Fibroblast of villous mesenchyme (primary cell): ENCODE measurements at regions not wholly inside any gene's neighbourhood (a gene's known extent, or its start where the extent isn't known, plus 50 kb on each side); places are given as distances from the start of the nearest gene placed in this dataset.

Experiments
- DNase-seq: peaks from one replicate; pipeline ENCODE4 v3.0.0-alpha.2; 2010; ENCODE audit warnings: low read depth
- H3K4me3 ChIP-seq: 2 replicates; pipeline ENCODE4 v1.5.1; 2011; ENCODE audit warnings: low read depth, mild to moderate bottlenecking, low read length
- TF ChIP-seq, protein P1 (sequence below): IDR thresholded peaks from 2 replicates; pipeline ENCODE4 v1.5.1; 2012; ENCODE audit warnings: low read depth, mild to moderate bottlenecking, low read length; ENCODE audit not compliant: insufficient read depth

DNA sequence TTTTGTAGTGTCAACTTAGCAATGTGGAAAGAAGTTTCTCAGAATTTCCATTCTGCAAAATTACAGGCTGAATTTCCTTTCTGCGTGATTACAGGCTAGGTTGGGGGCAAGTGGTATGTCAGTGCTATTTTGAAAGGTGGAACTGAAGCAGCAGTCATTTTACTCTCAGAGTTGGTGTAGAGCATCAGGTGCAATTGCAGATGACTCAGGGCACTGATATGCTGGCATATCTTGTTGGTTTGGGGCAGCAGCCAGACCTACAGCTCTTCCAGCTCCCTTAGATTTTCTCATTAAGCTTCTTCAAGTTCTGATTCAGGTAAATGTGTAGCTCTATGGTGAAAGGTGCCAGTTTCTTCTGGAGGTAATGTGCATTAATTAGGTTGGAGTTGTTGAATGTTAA lies 930.7 kb upstream of the PCDH10 start:
- no peak overlapping the region for H3K4me3 ChIP-seq
- no peak for DNase-seq
- TF ChIP-seq, protein P1, sequence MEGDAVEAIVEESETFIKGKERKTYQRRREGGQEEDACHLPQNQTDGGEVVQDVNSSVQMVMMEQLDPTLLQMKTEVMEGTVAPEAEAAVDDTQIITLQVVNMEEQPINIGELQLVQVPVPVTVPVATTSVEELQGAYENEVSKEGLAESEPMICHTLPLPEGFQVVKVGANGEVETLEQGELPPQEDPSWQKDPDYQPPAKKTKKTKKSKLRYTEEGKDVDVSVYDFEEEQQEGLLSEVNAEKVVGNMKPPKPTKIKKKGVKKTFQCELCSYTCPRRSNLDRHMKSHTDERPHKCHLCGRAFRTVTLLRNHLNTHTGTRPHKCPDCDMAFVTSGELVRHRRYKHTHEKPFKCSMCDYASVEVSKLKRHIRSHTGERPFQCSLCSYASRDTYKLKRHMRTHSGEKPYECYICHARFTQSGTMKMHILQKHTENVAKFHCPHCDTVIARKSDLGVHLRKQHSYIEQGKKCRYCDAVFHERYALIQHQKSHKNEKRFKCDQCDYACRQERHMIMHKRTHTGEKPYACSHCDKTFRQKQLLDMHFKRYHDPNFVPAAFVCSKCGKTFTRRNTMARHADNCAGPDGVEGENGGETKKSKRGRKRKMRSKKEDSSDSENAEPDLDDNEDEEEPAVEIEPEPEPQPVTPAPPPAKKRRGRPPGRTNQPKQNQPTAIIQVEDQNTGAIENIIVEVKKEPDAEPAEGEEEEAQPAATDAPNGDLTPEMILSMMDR: no peak

DNA sequence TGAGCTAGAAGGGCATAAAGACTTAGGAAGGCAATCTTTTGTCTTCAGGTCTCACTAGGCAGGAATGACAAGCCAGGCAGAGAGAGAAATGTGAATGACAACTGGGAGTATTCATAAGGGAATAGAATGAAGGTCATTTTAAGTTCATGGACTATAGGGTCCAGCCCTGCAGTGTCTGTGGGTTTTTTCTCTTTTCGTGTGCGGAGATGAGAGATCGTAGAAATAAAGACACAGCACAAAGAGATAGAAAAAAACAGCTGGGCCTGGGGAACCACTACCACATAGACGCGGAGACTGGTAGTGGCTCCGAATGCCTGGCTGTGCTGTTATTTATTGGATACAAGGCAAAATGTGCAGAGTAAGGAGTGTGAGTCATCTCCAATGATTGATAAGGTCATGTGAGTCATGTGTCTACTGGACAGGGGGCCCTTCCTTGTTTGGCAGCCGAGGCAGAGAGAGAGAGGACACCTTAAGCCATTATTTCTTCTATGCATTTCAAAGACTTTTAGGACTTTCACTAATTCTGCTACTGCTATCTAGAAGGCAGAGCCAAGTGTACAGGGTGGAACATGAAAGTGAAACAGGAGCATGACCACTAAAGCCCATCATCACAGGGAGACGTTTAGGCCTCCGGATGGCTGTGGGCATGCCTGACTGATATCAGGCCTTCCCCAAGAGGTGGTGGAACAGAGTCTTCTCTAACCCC lies 921.8 kb upstream of the PCDH10 start:
- no peak for DNase-seq
- TF ChIP-seq, protein P1: no peak
- peak overlapping the region; percentile 60 for H3K4me3 ChIP-seq

DNA sequence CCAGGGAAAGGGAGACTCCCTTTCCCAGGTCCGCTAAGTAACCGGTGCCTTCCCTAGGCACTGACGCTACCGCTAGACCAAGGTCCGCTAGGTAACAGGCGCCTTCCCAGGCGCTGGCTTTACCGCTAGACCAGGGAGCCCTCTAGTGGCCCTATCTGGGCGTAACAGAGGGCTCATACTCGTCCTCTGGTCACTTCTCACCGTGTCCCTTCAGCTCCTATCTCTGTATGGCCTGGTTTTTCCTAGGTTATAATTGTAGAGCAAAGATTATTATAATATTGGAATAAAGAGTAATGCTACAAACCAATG lies 921.3 kb upstream of the PCDH10 start:
- TF ChIP-seq, protein P1: peak; percentile 70
- peak overlapping the region; percentile 60 for H3K4me3 ChIP-seq
- DNase-seq: peak; percentile 37

DNA sequence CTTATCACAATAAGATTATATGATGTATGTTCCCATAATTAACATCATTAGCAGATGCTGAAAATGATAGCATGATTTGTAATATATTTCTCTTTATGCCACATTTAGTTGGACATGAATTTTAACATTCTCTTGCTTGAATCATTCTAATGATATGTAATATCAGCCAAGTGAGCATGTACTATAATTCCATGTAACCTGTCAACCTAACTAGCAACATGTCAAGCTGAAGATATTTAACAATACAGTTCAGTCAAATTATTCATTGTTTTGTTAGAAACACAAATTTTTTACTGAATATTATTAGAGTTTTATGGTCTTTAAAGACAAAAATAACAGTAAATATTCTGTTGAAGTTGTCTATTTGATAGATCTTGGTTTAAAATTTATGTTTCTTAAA lies 920.4 kb upstream of the PCDH10 start:
- no peak overlapping the region for H3K4me3 ChIP-seq
- no peak for DNase-seq
- TF ChIP-seq, protein P1: no peak

GRCh38 chr4:132230025-132230424 lies 919.1 kb upstream of the PCDH10 start:
- TF ChIP-seq, protein P1: no peak
- no peak for DNase-seq
- no peak overlapping the region for H3K4me3 ChIP-seq

GRCh38 chr4:132238697-132239096 lies 910.4 kb upstream of the PCDH10 start:
- DNase-seq: no peak
- H3K4me3 ChIP-seq: no peak overlapping the region
- TF ChIP-seq, protein P1: no peak

DNA sequence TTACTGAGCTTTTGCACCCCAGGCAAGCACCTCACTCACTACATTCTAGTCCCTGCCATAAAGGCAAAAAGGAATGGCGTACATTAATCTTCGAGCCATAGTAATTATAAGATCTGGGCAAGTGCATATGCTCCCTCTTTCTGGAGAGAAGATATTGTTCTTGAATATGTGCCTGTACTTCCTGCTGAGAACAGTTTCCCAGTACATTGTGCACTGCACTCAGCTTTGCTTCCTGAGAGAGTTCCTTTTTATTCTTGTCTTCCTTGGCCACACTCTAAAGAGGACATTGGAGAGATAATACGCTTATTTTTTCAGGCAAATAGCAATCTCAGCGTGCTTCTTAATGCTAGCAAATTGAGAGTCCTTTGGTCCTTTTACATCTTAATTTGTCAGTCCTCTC lies 909.0 kb upstream of the PCDH10 start:
- TF ChIP-seq, protein P1: no peak
- no peak overlapping the region for H3K4me3 ChIP-seq
- no peak for DNase-seq
